ENCODE measurements at regions not wholly inside any gene's neighbourhood (a gene's known extent, or its start where the extent isn't known, plus 50 kb on each side); places are given as distances from the start of the nearest gene placed in this dataset.
A peak's percentile ranks its signal among the peaks of the same experiment; 100 is the strongest.
"Not testable (repeated sequence)": the region's sequence is repeated elsewhere in the genome, so short reads cannot be mapped to it uniquely, and the experiment has no call there.

DNA sequence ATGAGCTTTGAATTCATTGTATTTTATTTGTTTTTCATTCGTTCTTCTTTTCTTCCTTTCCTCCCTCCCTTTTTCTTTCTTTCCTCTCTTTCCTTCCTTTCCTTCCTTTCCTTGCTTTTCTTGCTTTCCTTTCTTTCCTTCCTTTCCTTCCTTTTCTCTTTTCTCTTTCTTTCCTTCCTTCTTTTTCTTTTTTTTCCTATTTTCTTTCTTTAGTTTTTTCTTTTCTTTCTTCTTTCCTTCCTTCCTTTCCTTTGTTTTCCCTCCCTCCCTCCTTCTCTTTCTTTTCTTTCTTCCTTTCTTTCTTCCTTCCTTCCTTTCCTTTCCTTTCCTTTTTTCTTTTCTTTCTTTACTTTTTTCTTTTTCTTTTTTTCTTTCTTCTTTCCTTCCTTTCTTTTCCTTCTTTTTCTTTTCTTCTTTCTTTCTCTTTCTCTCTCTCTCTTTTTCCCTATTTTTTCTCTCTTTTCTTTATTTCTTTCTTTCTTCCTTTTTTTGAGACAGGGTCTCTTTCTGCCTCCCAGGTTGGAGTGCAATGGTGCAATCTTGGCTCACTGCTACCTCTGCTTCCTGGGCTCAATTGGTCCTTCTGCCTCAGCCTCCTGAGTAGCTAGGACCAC lies 357.1 kb upstream of the PRR16 start:
- no peaks in the 10 kb centered on the region for H3K4me1 ChIP-seq (ENCODE audit: low read depth)
- no peak for DNase-seq
- H3K9me3 ChIP-seq = no peaks in the 10 kb centered on the region
- TF ChIP-seq, protein P1, sequence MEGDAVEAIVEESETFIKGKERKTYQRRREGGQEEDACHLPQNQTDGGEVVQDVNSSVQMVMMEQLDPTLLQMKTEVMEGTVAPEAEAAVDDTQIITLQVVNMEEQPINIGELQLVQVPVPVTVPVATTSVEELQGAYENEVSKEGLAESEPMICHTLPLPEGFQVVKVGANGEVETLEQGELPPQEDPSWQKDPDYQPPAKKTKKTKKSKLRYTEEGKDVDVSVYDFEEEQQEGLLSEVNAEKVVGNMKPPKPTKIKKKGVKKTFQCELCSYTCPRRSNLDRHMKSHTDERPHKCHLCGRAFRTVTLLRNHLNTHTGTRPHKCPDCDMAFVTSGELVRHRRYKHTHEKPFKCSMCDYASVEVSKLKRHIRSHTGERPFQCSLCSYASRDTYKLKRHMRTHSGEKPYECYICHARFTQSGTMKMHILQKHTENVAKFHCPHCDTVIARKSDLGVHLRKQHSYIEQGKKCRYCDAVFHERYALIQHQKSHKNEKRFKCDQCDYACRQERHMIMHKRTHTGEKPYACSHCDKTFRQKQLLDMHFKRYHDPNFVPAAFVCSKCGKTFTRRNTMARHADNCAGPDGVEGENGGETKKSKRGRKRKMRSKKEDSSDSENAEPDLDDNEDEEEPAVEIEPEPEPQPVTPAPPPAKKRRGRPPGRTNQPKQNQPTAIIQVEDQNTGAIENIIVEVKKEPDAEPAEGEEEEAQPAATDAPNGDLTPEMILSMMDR (IDR thresholded peaks at IDR 0.05) = no peak
- H3K4me3 ChIP-seq = no peak overlapping the region
- ATAC-seq = no peak
- H3K36me3 ChIP-seq (ENCODE audit: low read depth) = no peaks in the 10 kb centered on the region
- intact Hi-C loops (cut with DNase I, micrococcal nuclease) = no loop called here

DNA sequence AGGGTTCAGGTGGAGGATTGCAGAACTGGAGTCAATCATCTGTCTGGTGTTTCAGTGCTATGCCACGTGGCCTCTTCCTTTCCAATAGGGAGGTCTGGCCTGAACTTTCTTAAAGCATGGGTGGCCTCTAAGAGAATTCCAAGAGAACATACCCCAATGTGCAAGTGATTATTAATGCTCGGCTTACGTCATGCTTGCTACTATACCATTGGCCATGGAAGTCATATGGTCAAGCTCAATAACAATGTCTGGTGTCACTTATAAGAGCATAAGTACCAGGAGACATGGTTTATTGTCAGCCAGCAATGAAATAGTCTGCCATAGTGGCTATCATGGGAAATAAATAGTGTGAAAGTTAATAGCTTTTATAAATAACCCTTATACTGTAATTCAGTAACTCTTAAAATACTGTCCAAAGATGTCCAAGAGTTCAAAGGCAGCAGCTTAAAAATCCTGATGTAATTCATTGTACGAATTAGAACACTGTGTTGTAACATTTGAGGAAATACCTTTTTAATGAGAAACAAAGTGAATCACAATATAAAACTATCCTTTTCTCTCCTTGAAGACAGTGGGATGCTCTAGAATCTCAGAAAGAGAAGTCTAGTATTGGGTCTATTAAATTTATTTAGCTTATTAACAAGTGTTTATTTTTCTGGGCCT lies 355.4 kb upstream of the PRR16 start:
- Histone ChIP-seq H3K4me1 (ENCODE audit: low read depth) (no peaks in the 10 kb centered on the region), H3K36me3 (ENCODE audit: low read depth) (no peaks in the 10 kb centered on the region), H3K4me3 (no peak overlapping the region), H3K9me3 (no peaks in the 10 kb centered on the region)
- no peak for ATAC-seq
- TF ChIP-seq, protein P1 (IDR thresholded peaks at IDR 0.05) = no peak
- DNase-seq = no peak
- intact Hi-C loops (cut with DNase I, micrococcal nuclease) = no loop called here

DNA sequence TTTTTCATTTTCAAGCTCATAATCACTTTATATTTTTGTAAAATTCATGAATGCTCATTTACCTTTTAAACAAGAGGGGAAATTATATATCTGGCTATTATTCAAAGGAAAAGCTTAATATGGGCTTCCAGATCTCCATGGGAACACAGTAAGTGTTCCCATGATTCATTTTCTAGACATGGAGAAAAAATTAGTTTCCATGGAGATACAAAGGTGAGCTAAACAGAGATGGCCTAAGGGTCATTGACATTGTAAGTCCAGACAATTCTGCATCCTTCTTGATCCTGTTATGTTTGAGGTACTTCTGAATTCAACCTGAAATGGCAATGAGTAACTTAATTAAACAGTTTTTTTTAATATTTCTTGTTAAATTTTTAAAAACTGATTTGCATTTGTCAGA lies 341.4 kb upstream of the PRR16 start:
- H3K4me1 ChIP-seq (ENCODE audit: low read depth) = no peaks in the 10 kb centered on the region
- H3K36me3 ChIP-seq (ENCODE audit: low read depth) = no peaks in the 10 kb centered on the region
- DNase-seq = no peak
- intact Hi-C loops (cut with DNase I, micrococcal nuclease) = no loop called here
- H3K4me3 ChIP-seq = no peak overlapping the region
- TF ChIP-seq, protein P1 (IDR thresholded peaks at IDR 0.05) = no peak
- no peak for ATAC-seq
- H3K9me3 ChIP-seq = no peaks in the 10 kb centered on the region

DNA sequence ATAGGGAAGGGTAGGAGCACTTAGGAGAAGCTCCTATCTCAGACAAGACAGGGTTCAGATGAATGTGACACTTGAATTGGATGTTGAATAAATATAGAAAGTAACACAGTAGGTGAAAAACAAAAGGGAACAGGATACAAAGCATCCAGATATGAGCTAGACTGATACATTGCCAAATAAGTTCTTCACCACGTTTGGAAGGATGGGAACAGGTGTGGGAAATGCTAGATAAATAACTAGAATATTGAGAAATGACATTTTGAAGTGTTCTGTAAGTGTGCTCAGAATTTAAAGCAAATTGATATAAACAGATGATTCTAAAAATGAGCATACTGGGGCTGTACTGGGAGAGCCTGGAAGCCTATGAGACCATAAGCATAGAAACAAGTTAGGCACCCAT lies 340.1 kb upstream of the PRR16 start:
- TF ChIP-seq, protein P1 (IDR thresholded peaks at IDR 0.05) = no peak
- H3K9me3 ChIP-seq = no peaks in the 10 kb centered on the region
- no peak for DNase-seq
- no peak overlapping the region for H3K4me3 ChIP-seq
- ATAC-seq = no peak
- H3K36me3 ChIP-seq (ENCODE audit: low read depth) = no peaks in the 10 kb centered on the region
- intact Hi-C loops (cut with DNase I, micrococcal nuclease) = no loop called here
- H3K4me1 ChIP-seq (ENCODE audit: low read depth) = no peaks in the 10 kb centered on the region

DNA sequence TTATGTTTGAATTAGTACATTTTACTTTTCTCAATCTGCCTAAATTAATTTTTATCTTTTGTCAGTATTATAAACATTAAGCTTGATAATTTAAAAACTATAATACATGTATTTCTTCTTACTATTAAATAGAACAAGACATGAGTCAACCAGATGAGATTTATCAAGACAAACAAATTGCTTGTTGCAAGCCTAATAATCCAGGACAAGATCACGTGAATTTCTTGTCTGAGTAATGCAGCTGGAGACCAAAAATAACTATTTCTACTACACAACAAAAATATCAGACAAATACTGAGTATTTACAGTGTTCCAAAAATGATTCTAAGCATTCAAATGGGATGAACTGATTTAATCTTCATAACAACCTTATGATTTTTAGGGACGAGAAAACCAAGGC lies 339.1 kb upstream of the PRR16 start:
- TF ChIP-seq, protein P1 (IDR thresholded peaks at IDR 0.05) = no peak

DNA sequence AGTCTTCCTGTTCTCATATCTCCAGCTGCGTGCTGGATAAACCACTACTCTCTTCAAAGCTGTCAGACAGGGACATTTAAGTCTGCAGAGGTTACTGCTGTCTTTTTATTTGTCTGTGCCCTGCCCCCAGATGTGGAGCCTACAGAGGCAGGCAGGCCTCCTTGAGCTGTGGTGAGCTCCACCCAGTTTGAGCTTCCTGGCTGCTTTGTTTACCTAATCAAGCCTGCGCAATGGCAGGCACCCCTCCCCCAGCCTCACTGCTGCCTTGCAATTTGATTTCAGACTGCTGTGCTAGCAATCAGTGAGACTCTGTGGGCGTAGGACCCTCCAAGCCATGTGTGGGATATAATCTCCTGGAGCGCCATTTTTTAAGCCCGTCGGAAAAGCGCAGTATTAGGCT lies 331.8 kb upstream of the PRR16 start:
- H3K36me3 ChIP-seq (ENCODE audit: low read depth); ATAC-seq; H3K4me1 ChIP-seq (ENCODE audit: low read depth); H3K9me3 ChIP-seq; H3K4me3 ChIP-seq; intact Hi-C loops (cut with DNase I, micrococcal nuclease): not testable (repeated sequence)
- DNase-seq = peak in 2 of 3 donors; percentile 27 to 32

More for the DNA sequence above, 339.1 kb upstream of the PRR16 start:
- DNase-seq = no peak
- no peaks in the 10 kb centered on the region for H3K36me3 ChIP-seq (ENCODE audit: low read depth)
- no peak for ATAC-seq
- H3K4me3 ChIP-seq = no peak overlapping the region
- intact Hi-C loops (cut with DNase I, micrococcal nuclease) = no loop called here
- no peaks in the 10 kb centered on the region for H3K9me3 ChIP-seq
- no peaks in the 10 kb centered on the region for H3K4me1 ChIP-seq (ENCODE audit: low read depth)

Measured in mucosa of descending colon (tissue), 3 donors.